ENCODE measurements at regions not wholly inside any gene's neighbourhood (a gene's known extent, or its start where the extent isn't known, plus 50 kb on each side); places are given as distances from the start of the nearest gene placed in this dataset.
"Not testable (repeated sequence)": the region's sequence is repeated elsewhere in the genome, so short reads cannot be mapped to it uniquely, and the experiment has no call there.

DNA sequence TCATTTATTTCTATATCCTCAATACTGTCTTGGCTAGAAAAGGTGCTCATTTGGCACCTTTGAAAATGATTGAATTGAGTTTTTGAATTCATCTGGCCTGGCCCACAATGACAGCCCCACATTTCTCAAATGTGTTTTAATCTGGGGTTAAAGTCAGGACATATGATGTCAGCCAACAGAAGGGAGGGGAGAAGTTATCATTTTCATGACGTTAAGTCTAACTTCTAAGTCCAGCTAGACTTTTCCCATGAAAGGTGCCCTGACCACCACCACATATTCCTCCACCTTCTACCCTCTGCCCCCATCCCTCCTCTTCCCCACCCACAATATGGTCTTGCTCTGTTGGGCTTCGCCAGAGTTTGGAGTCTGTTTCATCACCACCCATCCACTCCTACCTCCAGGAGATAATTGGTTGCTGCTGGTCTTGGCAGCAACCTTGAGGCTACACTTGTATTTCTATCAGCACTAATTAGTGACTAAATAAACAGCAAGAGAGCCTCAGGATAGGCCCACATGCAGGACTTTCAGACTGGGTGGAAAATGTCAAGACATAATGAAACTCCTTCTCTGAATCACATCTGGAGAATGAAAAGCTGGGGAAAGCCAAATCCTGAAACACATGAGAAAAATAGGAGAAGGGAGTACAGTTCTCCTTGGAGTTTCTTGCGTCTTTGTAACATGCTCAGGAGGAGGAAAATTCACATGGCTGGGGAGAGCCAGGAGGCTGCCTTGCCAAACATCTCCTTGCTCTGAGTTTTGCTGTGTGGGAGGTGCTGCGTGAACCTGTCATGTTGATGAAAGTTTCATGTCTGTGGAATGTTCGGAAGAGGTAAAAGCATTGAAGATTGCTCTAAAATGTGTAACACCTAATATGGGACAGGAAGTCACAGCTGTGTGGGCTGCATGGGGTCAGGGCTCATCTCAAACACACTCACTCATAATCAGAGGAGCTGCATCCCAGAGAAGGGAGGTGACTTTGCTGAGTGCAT is 544.7 kb upstream of the KLF4 start:
- no peaks in the 10 kb centered on the region for H3K27me3 ChIP-seq (replicated peaks in 1 of 2; ENCODE audit: control insufficient read depth in 2 of 2, extremely low read depth in 1 of 2, insufficient read depth in 2 of 2, low read length in 1 of 2)
- no peak overlapping the region for H3K4me3 ChIP-seq (ENCODE audit: control insufficient read depth in 1 of 2, extremely low read depth in 1 of 2, low read length in 1 of 2)
- ChIA-PET POLR2A (no interaction called here), CTCF (no interaction called here)
- WGBS (ENCODE audit: insufficient coverage) = 83% methylated on average over 3 of the region's 5 CpGs
- H3K27me3 Mint-ChIP-seq = peaks cover 0 to 3% of the 10 kb centered on the region in 2 donors
- no peak overlapping the region for H3K27ac Mint-ChIP-seq
- no peak overlapping the region for H3K27ac ChIP-seq (ENCODE audit: low read length)
- H3K9me3 Mint-ChIP-seq = peaks cover 4 to 17% (median 15%) of the 10 kb centered on the region in 3 donors
- no peak overlapping the region for H3K4me3 Mint-ChIP-seq
- H3K4me1 ChIP-seq (ENCODE audit: control insufficient read depth in 1 of 2, extremely low read depth in 1 of 2, insufficient read depth in 2 of 2, low read length in 2 of 2) = no peaks in the 10 kb centered on the region
- H3K36me3 ChIP-seq (ENCODE audit: control insufficient read depth in 2 of 2, extremely low read depth in 1 of 2, insufficient read depth in 1 of 2, low read length in 1 of 2) = no peaks in the 10 kb centered on the region
- H3K36me3 Mint-ChIP-seq = no peaks in the 10 kb centered on the region
- ATAC-seq (replicated peaks in 1 of 4) = no peak
- no peaks in the 10 kb centered on the region for H3K4me1 Mint-ChIP-seq
- no peaks in the 10 kb centered on the region for H3K9me3 ChIP-seq
- DNase-seq = no peak

DNA sequence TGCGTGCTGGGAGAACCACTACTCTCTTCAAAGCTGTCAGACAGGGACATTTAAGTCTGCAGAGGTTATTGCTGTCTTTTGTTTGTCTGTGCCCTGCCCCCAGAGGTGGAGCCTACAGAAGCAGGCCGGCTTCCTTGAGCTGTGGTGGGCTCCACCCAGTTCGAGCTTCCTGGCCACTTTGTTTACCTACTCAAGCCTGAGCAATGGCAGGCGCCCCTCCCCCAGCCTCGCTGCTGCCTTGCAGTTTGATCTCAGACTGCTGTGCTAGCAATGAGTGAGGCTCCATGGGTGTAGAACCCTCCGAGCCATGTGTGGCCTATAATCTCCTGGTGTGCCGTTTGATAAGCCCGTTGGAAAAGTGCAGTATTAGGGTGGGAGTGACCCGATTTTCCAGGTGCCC is 542.5 kb upstream of the KLF4 start:
- POLR2A ChIA-PET; H3K36me3 Mint-ChIP-seq; H3K27ac Mint-ChIP-seq; H3K27me3 Mint-ChIP-seq; ATAC-seq (replicated peaks in 1 of 4); CTCF ChIA-PET; H3K4me1 ChIP-seq (ENCODE audit: control insufficient read depth in 1 of 2, extremely low read depth in 1 of 2, insufficient read depth in 2 of 2, low read length in 2 of 2); H3K36me3 ChIP-seq (ENCODE audit: control insufficient read depth in 2 of 2, extremely low read depth in 1 of 2, insufficient read depth in 1 of 2, low read length in 1 of 2); H3K27me3 ChIP-seq (replicated peaks in 1 of 2; ENCODE audit: control insufficient read depth in 2 of 2, extremely low read depth in 1 of 2, insufficient read depth in 2 of 2, low read length in 1 of 2); H3K4me3 Mint-ChIP-seq; H3K4me1 Mint-ChIP-seq; H3K27ac ChIP-seq (ENCODE audit: low read length); H3K4me3 ChIP-seq (ENCODE audit: control insufficient read depth in 1 of 2, extremely low read depth in 1 of 2, low read length in 1 of 2); DNase-seq; H3K9me3 ChIP-seq: not testable (repeated sequence)
- WGBS (ENCODE audit: insufficient coverage) = 69% methylated on average over 2 of the region's 9 CpGs
- peaks cover 10 to 15% (median 12%) of the 10 kb centered on the region in 3 donors for H3K9me3 Mint-ChIP-seq

DNA sequence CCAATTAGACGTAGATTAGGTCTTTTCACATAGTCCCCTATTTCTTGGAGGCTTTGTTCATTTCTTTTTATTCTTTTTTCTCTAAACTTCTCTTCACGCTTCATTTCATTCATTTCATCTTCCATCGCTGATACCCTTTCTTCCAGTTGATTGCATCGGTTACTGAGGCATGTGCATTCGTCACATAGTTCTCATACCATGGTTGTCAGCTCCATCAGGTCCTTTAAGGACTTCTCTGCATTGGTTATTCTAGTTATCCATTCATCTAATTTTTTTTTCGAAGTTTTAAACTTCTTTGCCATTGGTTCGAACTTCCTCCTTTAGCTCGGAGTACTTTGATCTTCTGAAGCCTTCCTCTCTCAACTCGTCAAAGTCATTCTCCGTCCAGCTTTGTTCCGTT is 541.7 kb upstream of the KLF4 start:
- DNase-seq; ATAC-seq (replicated peaks in 1 of 4); CTCF ChIA-PET; H3K4me3 ChIP-seq (ENCODE audit: control insufficient read depth in 1 of 2, extremely low read depth in 1 of 2, low read length in 1 of 2); H3K36me3 Mint-ChIP-seq; H3K27me3 Mint-ChIP-seq; H3K27ac Mint-ChIP-seq; H3K36me3 ChIP-seq (ENCODE audit: control insufficient read depth in 2 of 2, extremely low read depth in 1 of 2, insufficient read depth in 1 of 2, low read length in 1 of 2); H3K4me1 ChIP-seq (ENCODE audit: control insufficient read depth in 1 of 2, extremely low read depth in 1 of 2, insufficient read depth in 2 of 2, low read length in 2 of 2); H3K9me3 ChIP-seq; H3K4me3 Mint-ChIP-seq; H3K27ac ChIP-seq (ENCODE audit: low read length); H3K4me1 Mint-ChIP-seq; H3K27me3 ChIP-seq (replicated peaks in 1 of 2; ENCODE audit: control insufficient read depth in 2 of 2, extremely low read depth in 1 of 2, insufficient read depth in 2 of 2, low read length in 1 of 2); POLR2A ChIA-PET: not testable (repeated sequence)
- WGBS (ENCODE audit: insufficient coverage) = 96% methylated on average over 4 of the region's 11 CpGs
- H3K9me3 Mint-ChIP-seq = peaks cover 10 to 15% (median 12%) of the 10 kb centered on the region in 3 donors

DNA sequence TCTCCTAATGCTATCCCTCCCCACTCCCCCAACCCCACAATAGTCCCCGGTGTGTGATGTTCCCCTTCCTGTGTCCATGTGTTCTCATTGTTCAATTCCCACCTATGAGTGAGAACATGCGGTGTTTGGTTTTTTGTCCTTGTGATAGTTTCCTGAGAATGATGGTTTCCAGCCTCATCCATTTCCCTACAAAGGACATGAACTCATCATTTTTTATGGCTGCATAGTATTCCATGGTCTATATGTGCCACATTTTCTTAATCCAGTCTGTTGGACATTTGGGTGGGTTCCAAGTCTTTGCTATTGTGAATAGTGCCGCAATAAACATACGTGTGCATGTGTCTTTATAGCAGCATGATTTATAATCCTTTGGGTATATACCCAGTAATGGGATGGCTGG is 537.1 kb upstream of the KLF4 start:
- H3K9me3 ChIP-seq; H3K4me3 ChIP-seq (ENCODE audit: control insufficient read depth in 1 of 2, extremely low read depth in 1 of 2, low read length in 1 of 2); H3K36me3 Mint-ChIP-seq; H3K27me3 Mint-ChIP-seq; DNase-seq; POLR2A ChIA-PET; H3K27ac Mint-ChIP-seq; CTCF ChIA-PET; H3K27me3 ChIP-seq (replicated peaks in 1 of 2; ENCODE audit: control insufficient read depth in 2 of 2, extremely low read depth in 1 of 2, insufficient read depth in 2 of 2, low read length in 1 of 2); H3K27ac ChIP-seq (ENCODE audit: low read length); H3K4me1 Mint-ChIP-seq; H3K4me1 ChIP-seq (ENCODE audit: control insufficient read depth in 1 of 2, extremely low read depth in 1 of 2, insufficient read depth in 2 of 2, low read length in 2 of 2); H3K36me3 ChIP-seq (ENCODE audit: control insufficient read depth in 2 of 2, extremely low read depth in 1 of 2, insufficient read depth in 1 of 2, low read length in 1 of 2); H3K4me3 Mint-ChIP-seq; ATAC-seq (replicated peaks in 1 of 4): not testable (repeated sequence)
- peaks cover 8 to 10% (median 9%) of the 10 kb centered on the region in 3 donors for H3K9me3 Mint-ChIP-seq
- no CpG with 5 or more reads among the region's 4 CpGs for WGBS (ENCODE audit: insufficient coverage)

DNA sequence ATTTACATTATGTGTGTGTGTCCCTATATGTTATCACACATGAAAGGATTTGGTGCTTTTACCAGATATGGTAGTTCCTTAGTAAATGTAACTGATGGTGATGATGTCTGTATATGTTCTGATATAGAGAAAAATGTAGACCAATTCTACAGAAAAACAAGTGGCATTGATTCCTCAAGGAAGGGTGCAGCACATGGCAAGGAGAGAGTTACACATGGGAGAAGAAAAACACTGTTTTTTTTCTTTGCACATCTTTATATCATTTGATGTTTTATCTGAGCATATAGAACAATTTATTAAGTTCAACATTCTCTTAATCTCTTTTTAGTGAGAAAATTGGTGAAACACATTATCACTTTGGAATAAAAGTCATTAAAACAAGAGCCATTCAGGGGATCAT is 535.0 kb upstream of the KLF4 start:
- Mint-ChIP-seq H3K4me1 (no peaks in the 10 kb centered on the region), H3K27ac (no peak overlapping the region), H3K9me3 (peaks cover 8 to 13% (median 12%) of the 10 kb centered on the region in 3 donors), H3K27me3 (no peaks in the 10 kb centered on the region), H3K36me3 (no peaks in the 10 kb centered on the region), H3K4me3 (no peak overlapping the region)
- Histone ChIP-seq H3K27ac (ENCODE audit: low read length) (no peak overlapping the region), H3K36me3 (ENCODE audit: control insufficient read depth in 2 of 2, extremely low read depth in 1 of 2, insufficient read depth in 1 of 2, low read length in 1 of 2) (no peaks in the 10 kb centered on the region), H3K4me3 (ENCODE audit: control insufficient read depth in 1 of 2, extremely low read depth in 1 of 2, low read length in 1 of 2) (no peak overlapping the region), H3K27me3 (replicated peaks in 1 of 2; ENCODE audit: control insufficient read depth in 2 of 2, extremely low read depth in 1 of 2, insufficient read depth in 2 of 2, low read length in 1 of 2) (no peaks in the 10 kb centered on the region), H3K4me1 (ENCODE audit: control insufficient read depth in 1 of 2, extremely low read depth in 1 of 2, insufficient read depth in 2 of 2, low read length in 2 of 2) (no peaks in the 10 kb centered on the region), H3K9me3 (no peaks in the 10 kb centered on the region)
- ATAC-seq (replicated peaks in 1 of 4) (no peak), DNase-seq (no peak)
- ChIA-PET POLR2A (no interaction called here), CTCF (no interaction called here)

DNA sequence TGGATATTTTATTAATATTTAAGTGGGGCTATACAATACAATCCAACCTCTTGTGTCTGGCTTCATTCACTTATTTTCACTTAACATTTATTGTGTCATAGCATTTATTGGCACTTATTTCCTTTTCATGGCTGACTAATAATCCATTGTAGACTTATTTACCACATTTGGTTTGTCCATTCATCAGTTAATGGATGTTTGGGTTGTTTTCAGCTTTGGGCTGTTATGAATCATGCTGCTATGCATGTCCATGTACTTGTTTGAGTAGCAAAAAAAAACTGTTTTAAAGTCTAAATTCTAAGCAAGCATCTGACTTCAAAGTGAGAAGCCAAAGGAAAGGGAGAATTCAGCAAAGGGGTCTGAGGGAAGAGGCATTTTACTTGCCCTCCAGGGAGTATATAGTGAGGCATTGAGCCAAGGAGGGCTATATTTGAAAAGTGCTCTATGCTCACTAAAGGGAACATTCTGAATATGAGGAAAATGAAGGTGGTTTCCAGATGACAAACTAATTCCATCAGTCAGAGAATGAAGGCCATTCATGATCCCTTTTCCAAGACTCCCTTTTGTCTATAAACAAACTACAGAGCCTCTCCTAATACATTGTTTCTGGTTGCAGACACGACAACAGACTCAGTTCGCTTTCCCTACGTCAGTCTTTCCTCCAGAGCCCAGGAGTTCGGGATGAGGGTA is 532.8 kb upstream of the KLF4 start:
- Histone ChIP-seq H3K27ac (ENCODE audit: low read length) (no peak overlapping the region), H3K27me3 (replicated peaks in 1 of 2; ENCODE audit: control insufficient read depth in 2 of 2, extremely low read depth in 1 of 2, insufficient read depth in 2 of 2, low read length in 1 of 2) (no peaks in the 10 kb centered on the region), H3K4me3 (ENCODE audit: control insufficient read depth in 1 of 2, extremely low read depth in 1 of 2, low read length in 1 of 2) (no peak overlapping the region), H3K36me3 (ENCODE audit: control insufficient read depth in 2 of 2, extremely low read depth in 1 of 2, insufficient read depth in 1 of 2, low read length in 1 of 2) (no peaks in the 10 kb centered on the region), H3K9me3 (no peaks in the 10 kb centered on the region), H3K4me1 (ENCODE audit: control insufficient read depth in 1 of 2, extremely low read depth in 1 of 2, insufficient read depth in 2 of 2, low read length in 2 of 2) (no peaks in the 10 kb centered on the region)
- ChIA-PET CTCF (no interaction called here), POLR2A (no interaction called here)
- Mint-ChIP-seq H3K4me1 (no peaks in the 10 kb centered on the region), H3K4me3 (no peak overlapping the region), H3K27me3 (no peaks in the 10 kb centered on the region), H3K27ac (no peak overlapping the region), H3K9me3 (peaks cover 2 to 21% (median 18%) of the 10 kb centered on the region in 3 donors), H3K36me3 (no peaks in the 10 kb centered on the region)
- DNase-seq = no peak
- no CpG with 5 or more reads among the region's 4 CpGs for WGBS (ENCODE audit: insufficient coverage)
- no peak for ATAC-seq (replicated peaks in 1 of 4)
